ENCODE measurements at regions not wholly inside any gene's neighbourhood (a gene's known extent, or its start where the extent isn't known, plus 50 kb on each side); places are given as distances from the start of the nearest gene placed in this dataset.

DNA sequence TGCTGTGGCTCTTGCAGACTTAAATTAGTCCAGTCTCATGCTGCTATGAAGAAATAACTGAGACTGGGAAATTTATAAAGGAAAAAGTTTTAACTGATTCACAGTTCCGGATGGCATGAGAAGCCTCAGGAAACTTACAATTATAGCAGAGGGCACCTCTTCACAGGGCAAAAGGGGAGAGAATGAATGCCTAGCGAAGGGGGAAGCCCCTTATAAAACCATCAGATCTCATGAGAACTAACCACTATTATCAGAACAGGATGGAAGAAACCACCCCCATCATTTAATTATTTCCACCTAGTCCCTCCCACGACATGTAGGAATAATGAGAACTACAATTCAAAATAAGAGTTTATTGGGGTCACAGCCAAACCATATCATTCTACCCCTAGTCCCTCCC lies 91.4 kb downstream of the GPR174 start:
- no peak for TF ChIP-seq POLR2AphosphoS5 (IDR thresholded peaks at IDR 0.05; ENCODE audit: borderline replicate concordance, low read depth, low read length)
- no peak for TF ChIP-seq EZH2 (IDR thresholded peaks at IDR 0.05)
